DOHH2 (cell line): ENCODE measurements at regions not wholly inside any gene's neighbourhood (a gene's known extent, or its start where the extent isn't known, plus 50 kb on each side); places are given as distances from the start of the nearest gene placed in this dataset.

Source experiments
- H3F3A ChIP-seq: fragments of 200-600 bp; sonication (generic), shearing (Covaris generic); 2 replicates; pipeline ENCODE4 v1.6.0; 2016; ENCODE audit warnings: antibody characterized with exemption, mild to moderate bottlenecking; ENCODE audit not compliant: control insufficient read depth, insufficient read depth
- H3K27ac ChIP-seq: fragments of 200-600 bp; sonication (generic); 2 replicates; pipeline ENCODE4 v1.5.1; 2014; ENCODE audit warnings: low read depth, mild to moderate bottlenecking, low read length, moderate library complexity
- H3K27me3 ChIP-seq: fragments of 200-600 bp; sonication (generic); 2 replicates; pipeline ENCODE4 v1.6.1; 2014; ENCODE audit warnings: mild to moderate bottlenecking, low read length, mixed read lengths; ENCODE audit not compliant: control insufficient read depth
- H3K36me3 ChIP-seq: fragments of 200-600 bp; sonication (generic); 2 replicates; pipeline ENCODE4 v1.6.1; 2014; ENCODE audit warnings: mild to moderate bottlenecking, low read length, moderate library complexity, mixed read lengths; ENCODE audit not compliant: control insufficient read depth
- H3K4me1 ChIP-seq: fragments of 200-600 bp; sonication (generic); 2 replicates; pipeline ENCODE4 v1.6.1; 2014; ENCODE audit warnings: mild to moderate bottlenecking, low read length, mixed read lengths; ENCODE audit not compliant: control insufficient read depth
- H3K4me2 ChIP-seq: fragments of 200-600 bp; sonication (generic); 2 replicates; pipeline ENCODE4 v1.6.0; 2014; ENCODE audit warnings: mild to moderate bottlenecking, low read length, moderate library complexity
- H3K4me3 ChIP-seq: fragments of 200-600 bp; sonication (generic); 2 replicates; pipeline ENCODE4 v1.5.1; 2014; ENCODE audit warnings: mild to moderate bottlenecking, low read length, mixed read lengths
- H3K79me2 ChIP-seq: fragments of 200-600 bp; sonication (generic); 2 replicates; pipeline ENCODE4 v1.6.1; 2014; ENCODE audit warnings: mild to moderate bottlenecking, low read length, mixed read lengths; ENCODE audit not compliant: control insufficient read depth
- H3K9me2 ChIP-seq: fragments of 200-600 bp; sonication (generic); replicated peaks from 2 replicates; pipeline ENCODE4 v1.6.1; 2014; ENCODE audit warnings: mild to moderate bottlenecking, low read length, mixed read lengths; ENCODE audit not compliant: control insufficient read depth
- H3K9me3 ChIP-seq: fragments of 200-600 bp; sonication (generic); 2 replicates; pipeline ENCODE4 v1.6.1; 2014; ENCODE audit warnings: antibody characterized with exemption, low read length, mixed read lengths; ENCODE audit not compliant: control insufficient read depth, insufficient read depth
- H4K20me1 ChIP-seq: fragments of 200-600 bp; sonication (generic); 2 replicates; pipeline ENCODE4 v1.6.0; 2014; ENCODE audit warnings: low read depth, mild to moderate bottlenecking, antibody characterized with exemption, low read length, moderate library complexity; ENCODE audit not compliant: control insufficient read depth, insufficient read depth
- EZH2phosphoT487 ChIP-seq: fragments of 200-600 bp; sonication (generic); IDR thresholded peaks from 2 replicates; pipeline ENCODE4 v1.6.1; 2017; ENCODE audit warnings: borderline replicate concordance, mild to moderate bottlenecking, antibody characterized with exemption, low read length, moderate library complexity, mixed read lengths
- TF ChIP-seq, protein P1 (sequence below): fragments of 200-600 bp; sonication (generic); IDR thresholded peaks from one replicate; pipeline ENCODE4 v1.5.1; 2014; ENCODE audit warnings: antibody characterized with exemption, mild to moderate bottlenecking, low read depth, low read length; ENCODE audit not compliant: poor library complexity, severe bottlenecking

DNA sequence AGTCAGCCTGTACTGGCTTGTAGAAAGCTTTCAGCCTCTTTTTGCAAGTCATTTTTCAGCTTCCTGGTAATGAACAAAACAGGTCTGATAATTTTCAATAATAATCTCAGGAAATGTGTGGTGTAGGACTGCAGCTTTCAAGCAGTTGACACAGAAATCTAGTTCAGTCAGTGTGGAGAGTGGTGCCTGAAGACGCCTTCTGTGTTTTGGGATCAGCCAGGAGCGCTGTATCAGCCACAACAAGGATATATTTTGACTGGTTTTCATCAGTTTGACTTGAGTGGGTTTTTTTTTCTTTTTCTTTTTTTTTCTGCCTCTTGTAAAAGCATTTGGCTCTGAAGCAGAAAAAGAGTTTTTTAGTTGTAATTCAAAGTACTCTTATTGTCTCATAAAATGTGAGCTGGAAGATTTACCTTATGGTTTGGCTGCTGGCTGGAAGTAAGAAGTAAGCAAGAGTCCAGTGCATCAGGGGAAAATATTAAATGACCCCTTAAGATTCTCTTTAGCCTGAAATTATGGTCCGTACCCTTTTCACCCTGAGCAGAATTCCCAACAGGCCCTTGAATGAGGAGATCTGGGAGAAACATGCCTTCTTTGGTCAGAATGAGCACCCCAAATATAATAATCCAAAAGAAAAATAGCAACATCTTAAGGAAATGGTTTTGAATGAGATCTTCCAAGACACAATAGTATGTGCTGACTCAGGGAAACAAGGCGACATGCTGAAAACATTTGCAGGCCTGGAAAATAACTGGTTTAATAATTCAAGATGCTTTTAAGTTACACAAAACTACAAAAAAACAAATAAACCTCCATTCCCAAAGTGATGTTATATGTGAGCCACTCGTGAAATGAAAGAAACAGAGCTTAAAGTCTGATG is 332.7 kb upstream of the ADAMTS9 start:
- Histone ChIP-seq H3F3A (no peaks in the 10 kb centered on the region), H4K20me1 (no peaks in the 10 kb centered on the region), H3K79me2 (no peaks in the 10 kb centered on the region), H3K27me3 (no peaks in the 10 kb centered on the region), H3K4me3 (no peak overlapping the region), H3K4me2 (no peak overlapping the region), H3K4me1 (no peaks in the 10 kb centered on the region), H3K9me2 (no peaks in the 10 kb centered on the region), H3K36me3 (no peaks in the 10 kb centered on the region), H3K9me3 (no peaks in the 10 kb centered on the region), H3K27ac (no peak overlapping the region)
- no peak for TF ChIP-seq EZH2phosphoT487

DNA sequence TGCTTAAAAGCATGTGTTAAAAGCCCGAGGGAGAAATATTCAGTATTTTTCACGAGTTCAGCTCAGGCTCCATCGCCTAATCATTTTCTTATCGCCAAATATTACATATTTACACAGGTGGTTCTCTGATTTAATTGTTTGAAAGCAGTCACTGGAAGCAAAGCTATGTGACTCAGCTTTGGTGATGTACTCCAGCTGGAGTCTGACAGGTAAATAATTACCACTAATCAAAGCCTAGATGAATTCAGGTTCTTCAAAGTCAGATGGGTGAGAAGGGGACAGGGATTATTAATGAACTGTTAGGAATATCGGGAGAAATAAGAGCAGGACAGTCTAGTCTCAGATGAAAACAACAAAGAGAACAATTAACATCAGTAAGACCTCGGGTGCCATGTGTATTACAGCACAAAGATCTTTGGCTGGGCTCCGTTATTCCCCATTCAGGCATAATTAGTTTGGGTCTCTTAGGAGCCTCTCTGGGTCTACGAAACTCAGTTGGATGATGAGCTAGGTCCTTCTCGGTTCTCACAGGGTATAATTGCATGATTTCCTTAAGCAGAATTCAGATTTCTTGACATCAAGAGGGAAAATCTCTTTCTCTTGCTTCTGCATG is 331.7 kb upstream of the ADAMTS9 start:
- Histone ChIP-seq H3K4me2 (no peak overlapping the region), H3K36me3 (no peaks in the 10 kb centered on the region), H3K27ac (no peak overlapping the region), H3F3A (no peaks in the 10 kb centered on the region), H3K79me2 (no peaks in the 10 kb centered on the region), H3K9me2 (no peaks in the 10 kb centered on the region), H3K27me3 (no peaks in the 10 kb centered on the region), H3K4me3 (no peak overlapping the region), H3K4me1 (no peaks in the 10 kb centered on the region), H4K20me1 (no peaks in the 10 kb centered on the region), H3K9me3 (no peaks in the 10 kb centered on the region)
- TF ChIP-seq, protein P1, sequence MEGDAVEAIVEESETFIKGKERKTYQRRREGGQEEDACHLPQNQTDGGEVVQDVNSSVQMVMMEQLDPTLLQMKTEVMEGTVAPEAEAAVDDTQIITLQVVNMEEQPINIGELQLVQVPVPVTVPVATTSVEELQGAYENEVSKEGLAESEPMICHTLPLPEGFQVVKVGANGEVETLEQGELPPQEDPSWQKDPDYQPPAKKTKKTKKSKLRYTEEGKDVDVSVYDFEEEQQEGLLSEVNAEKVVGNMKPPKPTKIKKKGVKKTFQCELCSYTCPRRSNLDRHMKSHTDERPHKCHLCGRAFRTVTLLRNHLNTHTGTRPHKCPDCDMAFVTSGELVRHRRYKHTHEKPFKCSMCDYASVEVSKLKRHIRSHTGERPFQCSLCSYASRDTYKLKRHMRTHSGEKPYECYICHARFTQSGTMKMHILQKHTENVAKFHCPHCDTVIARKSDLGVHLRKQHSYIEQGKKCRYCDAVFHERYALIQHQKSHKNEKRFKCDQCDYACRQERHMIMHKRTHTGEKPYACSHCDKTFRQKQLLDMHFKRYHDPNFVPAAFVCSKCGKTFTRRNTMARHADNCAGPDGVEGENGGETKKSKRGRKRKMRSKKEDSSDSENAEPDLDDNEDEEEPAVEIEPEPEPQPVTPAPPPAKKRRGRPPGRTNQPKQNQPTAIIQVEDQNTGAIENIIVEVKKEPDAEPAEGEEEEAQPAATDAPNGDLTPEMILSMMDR: no peak
- no peak for TF ChIP-seq EZH2phosphoT487

DNA sequence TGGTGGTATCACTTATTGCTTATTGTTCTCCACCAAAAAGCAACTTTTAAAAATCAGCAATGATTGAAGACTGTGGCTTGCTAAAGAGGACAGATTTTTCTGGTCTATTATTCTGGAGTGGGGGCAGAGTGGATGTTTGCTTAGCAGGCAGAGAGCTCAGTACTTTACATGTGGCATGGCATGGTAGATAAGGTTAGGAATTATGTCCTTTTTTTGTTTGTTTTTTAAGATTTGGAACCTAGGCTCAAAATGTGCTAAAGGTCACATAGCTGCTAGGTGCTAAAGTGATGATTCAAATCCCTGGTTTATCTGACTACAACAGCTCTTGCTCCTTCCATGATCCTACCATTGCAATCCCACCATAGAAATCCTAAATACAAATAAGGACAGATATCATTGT is 331.0 kb upstream of the ADAMTS9 start:
- no peak overlapping the region for H3K27ac ChIP-seq
- no peaks in the 10 kb centered on the region for H3K36me3 ChIP-seq
- TF ChIP-seq, protein P1: no peak
- TF ChIP-seq EZH2phosphoT487: no peak
- H4K20me1 ChIP-seq: no peaks in the 10 kb centered on the region
- H3K27me3 ChIP-seq: no peaks in the 10 kb centered on the region
- H3K9me3 ChIP-seq: no peaks in the 10 kb centered on the region
- no peaks in the 10 kb centered on the region for H3K79me2 ChIP-seq
- no peak overlapping the region for H3K4me2 ChIP-seq
- no peak overlapping the region for H3K4me3 ChIP-seq
- H3K9me2 ChIP-seq: no peaks in the 10 kb centered on the region
- no peaks in the 10 kb centered on the region for H3F3A ChIP-seq
- no peaks in the 10 kb centered on the region for H3K4me1 ChIP-seq

DNA sequence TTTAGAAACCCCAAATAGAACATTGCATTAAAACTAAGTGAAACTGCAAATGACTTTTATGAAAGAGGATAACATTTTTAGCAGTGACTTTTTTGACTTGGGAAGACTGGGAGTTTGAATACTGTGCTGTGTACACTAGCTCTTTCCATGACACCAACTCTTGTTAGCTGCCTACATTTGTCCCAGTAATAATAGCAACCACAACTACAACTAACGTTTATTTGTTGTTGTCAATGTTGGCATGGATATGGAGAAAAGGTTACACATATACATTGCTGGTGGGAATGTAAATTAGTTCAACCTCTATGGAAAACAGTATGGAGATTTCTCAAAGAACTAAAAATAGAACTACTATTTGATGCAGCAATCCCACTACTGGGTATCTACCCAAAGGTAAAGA is 329.6 kb upstream of the ADAMTS9 start:
- Histone ChIP-seq H3K4me3 (no peak overlapping the region), H3K4me2 (no peak overlapping the region), H3K27ac (no peak overlapping the region), H3K9me2 (no peaks in the 10 kb centered on the region), H3F3A (no peaks in the 10 kb centered on the region), H4K20me1 (no peaks in the 10 kb centered on the region), H3K4me1 (no peaks in the 10 kb centered on the region), H3K27me3 (no peaks in the 10 kb centered on the region), H3K79me2 (no peaks in the 10 kb centered on the region), H3K36me3 (no peaks in the 10 kb centered on the region), H3K9me3 (no peaks in the 10 kb centered on the region)
- no peak for TF ChIP-seq EZH2phosphoT487
- TF ChIP-seq, protein P1: no peak
